ENCODE measurements at regions not wholly inside any gene's neighbourhood (a gene's known extent, or its start where the extent isn't known, plus 50 kb on each side); places are given as distances from the start of the nearest gene placed in this dataset.
"Not testable (repeated sequence)": the region's sequence is repeated elsewhere in the genome, so short reads cannot be mapped to it uniquely, and the experiment has no call there.

- H3K4me1 ChIP-seq (ENCODE audit: control insufficient read depth in 2 of 3, insufficient read depth in 2 of 3, low read depth in 1 of 3, low read length in 3 of 3): no peaks in the 10 kb centered on the region
- H3K36me3 ChIP-seq (ENCODE audit: control insufficient read depth in 2 of 3, insufficient read depth in 3 of 3, low read length in 3 of 3): no peaks in the 10 kb centered on the region
- TF ChIP-seq CTCF (IDR thresholded peaks at IDR 0.05; ENCODE audit: borderline replicate concordance, extremely low read depth, insufficient read depth): no peak
- no peak overlapping the region for H3K27ac ChIP-seq (ENCODE audit: low read depth in 2 of 2, low read length in 2 of 2)
- H3K27me3 ChIP-seq (ENCODE audit: control insufficient read depth, insufficient read depth, low read length): no peaks in the 10 kb centered on the region
- H3K9ac ChIP-seq (ENCODE audit: low read length in 3 of 3): no peak overlapping the region
- intact Hi-C loops (cut with DNase I): no loop called here
- no peaks in the 10 kb centered on the region for H3K9me3 ChIP-seq (ENCODE audit: control insufficient read depth in 2 of 3, insufficient read depth in 1 of 3, low read length in 3 of 3)
- FAIRE-seq (no peak), DNase-seq (no peak)
- H3K4me3 ChIP-seq (ENCODE audit: low read length in 3 of 3): no peak overlapping the region
Observed at GRCh38 chr4:188336891-188337290, 197.7 kb downstream of the TRIML1 start.

- H3K27me3 ChIP-seq (ENCODE audit: control insufficient read depth, insufficient read depth, low read length): no peaks in the 10 kb centered on the region
- no peak for FAIRE-seq
- intact Hi-C loops (cut with DNase I): no loop called here
- TF ChIP-seq CTCF (IDR thresholded peaks at IDR 0.05; ENCODE audit: borderline replicate concordance, extremely low read depth, insufficient read depth): no peak
- no peaks in the 10 kb centered on the region for H3K4me1 ChIP-seq (ENCODE audit: control insufficient read depth in 2 of 3, insufficient read depth in 2 of 3, low read depth in 1 of 3, low read length in 3 of 3)
- no peak overlapping the region for H3K9ac ChIP-seq (ENCODE audit: low read length in 3 of 3)
- H3K27ac ChIP-seq (ENCODE audit: low read depth in 2 of 2, low read length in 2 of 2): no peak overlapping the region
- DNase-seq: no peak
- H3K36me3 ChIP-seq (ENCODE audit: control insufficient read depth in 2 of 3, insufficient read depth in 3 of 3, low read length in 3 of 3): no peaks in the 10 kb centered on the region
- H3K4me3 ChIP-seq (ENCODE audit: low read length in 3 of 3): no peak overlapping the region
- no peaks in the 10 kb centered on the region for H3K9me3 ChIP-seq (ENCODE audit: control insufficient read depth in 2 of 3, insufficient read depth in 1 of 3, low read length in 3 of 3)
Observed at GRCh38 chr4:188341428-188341827, 202.2 kb downstream of the TRIML1 start.

GRCh38 chr4:188346171-188346809 is 207.0 kb downstream of the TRIML1 start:
- FAIRE-seq (no peak), DNase-seq (no peak)
- TF ChIP-seq CTCF (IDR thresholded peaks at IDR 0.05; ENCODE audit: borderline replicate concordance, extremely low read depth, insufficient read depth): no peak
- no peaks in the 10 kb centered on the region for H3K4me1 ChIP-seq (ENCODE audit: control insufficient read depth in 2 of 3, insufficient read depth in 2 of 3, low read depth in 1 of 3, low read length in 3 of 3)
- H3K27ac ChIP-seq (ENCODE audit: low read depth in 2 of 2, low read length in 2 of 2): no peak overlapping the region
- intact Hi-C loops (cut with DNase I): no loop called here
- H3K27me3 ChIP-seq (ENCODE audit: control insufficient read depth, insufficient read depth, low read length): no peaks in the 10 kb centered on the region
- no peaks in the 10 kb centered on the region for H3K36me3 ChIP-seq (ENCODE audit: control insufficient read depth in 2 of 3, insufficient read depth in 3 of 3, low read length in 3 of 3)
- H3K9me3 ChIP-seq (ENCODE audit: control insufficient read depth in 2 of 3, insufficient read depth in 1 of 3, low read length in 3 of 3): no peaks in the 10 kb centered on the region
- H3K4me3 ChIP-seq (ENCODE audit: low read length in 3 of 3): no peak overlapping the region
- H3K9ac ChIP-seq (ENCODE audit: low read length in 3 of 3): no peak overlapping the region

GRCh38 chr4:188347339-188347738 is 208.1 kb downstream of the TRIML1 start:
- Histone ChIP-seq H3K4me3 (ENCODE audit: low read length in 3 of 3) (no peak overlapping the region), H3K36me3 (ENCODE audit: control insufficient read depth in 2 of 3, insufficient read depth in 3 of 3, low read length in 3 of 3) (no peaks in the 10 kb centered on the region), H3K9me3 (ENCODE audit: control insufficient read depth in 2 of 3, insufficient read depth in 1 of 3, low read length in 3 of 3) (no peaks in the 10 kb centered on the region), H3K4me1 (ENCODE audit: control insufficient read depth in 2 of 3, insufficient read depth in 2 of 3, low read depth in 1 of 3, low read length in 3 of 3) (no peaks in the 10 kb centered on the region), H3K9ac (ENCODE audit: low read length in 3 of 3) (no peak overlapping the region), H3K27ac (ENCODE audit: low read depth in 2 of 2, low read length in 2 of 2) (no peak overlapping the region), H3K27me3 (ENCODE audit: control insufficient read depth, insufficient read depth, low read length) (no peaks in the 10 kb centered on the region)
- FAIRE-seq: no peak
- DNase-seq: no peak
- TF ChIP-seq CTCF (IDR thresholded peaks at IDR 0.05; ENCODE audit: borderline replicate concordance, extremely low read depth, insufficient read depth): no peak
- intact Hi-C loops (cut with DNase I): no loop called here

GRCh38 chr4:188349569-188349968 is 210.3 kb downstream of the TRIML1 start:
- H3K36me3 ChIP-seq (ENCODE audit: control insufficient read depth in 2 of 3, insufficient read depth in 3 of 3, low read length in 3 of 3); H3K4me1 ChIP-seq (ENCODE audit: control insufficient read depth in 2 of 3, insufficient read depth in 2 of 3, low read depth in 1 of 3, low read length in 3 of 3); H3K9me3 ChIP-seq (ENCODE audit: control insufficient read depth in 2 of 3, insufficient read depth in 1 of 3, low read length in 3 of 3); H3K27ac ChIP-seq (ENCODE audit: low read depth in 2 of 2, low read length in 2 of 2); intact Hi-C loops (cut with DNase I); DNase-seq; H3K27me3 ChIP-seq (ENCODE audit: control insufficient read depth, insufficient read depth, low read length); FAIRE-seq; H3K4me3 ChIP-seq (ENCODE audit: low read length in 3 of 3); H3K9ac ChIP-seq (ENCODE audit: low read length in 3 of 3): not testable (repeated sequence)
